ENCODE measurements at regions not wholly inside any gene's neighbourhood (a gene's known extent, or its start where the extent isn't known, plus 50 kb on each side); places are given as distances from the start of the nearest gene placed in this dataset.

GRCh38 chr2:199692489-199692888 lies 158.5 kb downstream of the FTCDNL1 start:
- TF ChIP-seq POLR2A (IDR thresholded peaks at IDR 0.05; ENCODE audit: low read length) (no peak), GATA1 (IDR thresholded peaks at IDR 0.05; ENCODE audit: low read depth, low read length) (no peak)
